ENCODE measurements at regions not wholly inside any gene's neighbourhood (a gene's known extent, or its start where the extent isn't known, plus 50 kb on each side); places are given as distances from the start of the nearest gene placed in this dataset.

GRCh38 chr13:67351909-67352308 is 121.8 kb upstream of the PCDH9 start:
- FAIRE-seq (no peak), DNase-seq (ENCODE audit: insufficient read length, low spot score) (no peak)
- no peak for TF ChIP-seq TAF1 (IDR thresholded peaks at IDR 0.05; ENCODE audit: low read depth, low read length)
- TF ChIP-seq SPI1 (IDR thresholded peaks at IDR 0.05; ENCODE audit: low read depth, low read length): no peak
- TF ChIP-seq POLR2A (IDR thresholded peaks at IDR 0.05; ENCODE audit: low read depth, low read length): no peak

GRCh38 chr13:67351114-67351513 is 121.0 kb upstream of the PCDH9 start:
- no peak for TF ChIP-seq PAX5 (IDR thresholded peaks at IDR 0.05; ENCODE audit: insufficient read depth, low read length, severe bottlenecking)
- TF ChIP-seq SPI1 (IDR thresholded peaks at IDR 0.05; ENCODE audit: low read depth, low read length): no peak
- no peak for TF ChIP-seq POU2F2 (IDR thresholded peaks at IDR 0.05; ENCODE audit: low read depth, low read length)
- no peak for TF ChIP-seq POLR2A (IDR thresholded peaks at IDR 0.05; ENCODE audit: low read depth, low read length)
- DNase-seq (ENCODE audit: insufficient read length, low spot score) (no peak), FAIRE-seq (no peak)

- FAIRE-seq (no peak), DNase-seq (ENCODE audit: insufficient read length, low spot score) (no peak)
- TF ChIP-seq POLR2AphosphoS5 (IDR thresholded peaks at IDR 0.05; ENCODE audit: low read depth, low read length) (no peak), PAX5 (IDR thresholded peaks at IDR 0.05; ENCODE audit: insufficient read depth, low read length, severe bottlenecking) (no peak), TAF1 (IDR thresholded peaks at IDR 0.05; ENCODE audit: low read depth, low read length) (no peak), SPI1 (IDR thresholded peaks at IDR 0.05; ENCODE audit: low read depth, low read length) (no peak), POLR2A (IDR thresholded peaks at IDR 0.05; ENCODE audit: low read depth, low read length) (no peak), POU2F2 (IDR thresholded peaks at IDR 0.05; ENCODE audit: low read depth, low read length) (no peak)
Measured at GRCh38 chr13:67343777-67344176, 113.6 kb upstream of the PCDH9 start.

GRCh38 chr13:67341406-67341805 is 111.3 kb upstream of the PCDH9 start:
- FAIRE-seq (no peak), DNase-seq (ENCODE audit: insufficient read length, low spot score) (no peak)
- no peak for TF ChIP-seq POU2F2 (IDR thresholded peaks at IDR 0.05; ENCODE audit: low read depth, low read length)

DNA sequence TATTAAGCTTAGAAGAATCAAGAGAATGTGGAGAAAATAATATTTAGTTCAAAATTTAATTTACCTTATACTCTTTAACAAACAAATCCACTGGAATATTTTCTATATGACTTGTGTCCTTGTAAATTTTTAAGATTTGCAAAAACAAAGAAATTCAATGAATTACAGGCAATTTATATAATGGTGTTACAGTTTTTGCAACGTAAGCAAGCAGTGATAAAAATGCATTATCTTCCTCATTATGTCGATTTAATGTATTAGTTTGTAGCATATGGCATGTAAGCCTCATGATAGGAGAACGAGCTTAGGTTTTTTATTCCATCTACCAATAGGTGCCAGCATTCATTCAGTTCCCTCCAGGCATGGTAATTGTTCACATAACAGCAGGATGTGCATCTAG is 100.0 kb upstream of the PCDH9 start:
- FAIRE-seq (no peak), DNase-seq (ENCODE audit: insufficient read length, low spot score) (no peak)
- TF ChIP-seq POU2F2 (IDR thresholded peaks at IDR 0.05; ENCODE audit: low read depth, low read length): no peak
- TF ChIP-seq TAF1 (IDR thresholded peaks at IDR 0.05; ENCODE audit: low read depth, low read length): no peak
- TF ChIP-seq PAX5 (IDR thresholded peaks at IDR 0.05; ENCODE audit: insufficient read depth, low read length, severe bottlenecking): no peak
- TF ChIP-seq POLR2A (IDR thresholded peaks at IDR 0.05; ENCODE audit: low read depth, low read length): no peak
- no peak for TF ChIP-seq POLR2AphosphoS5 (IDR thresholded peaks at IDR 0.05; ENCODE audit: low read depth, low read length)
- TF ChIP-seq SPI1 (IDR thresholded peaks at IDR 0.05; ENCODE audit: low read depth, low read length): no peak

DNA sequence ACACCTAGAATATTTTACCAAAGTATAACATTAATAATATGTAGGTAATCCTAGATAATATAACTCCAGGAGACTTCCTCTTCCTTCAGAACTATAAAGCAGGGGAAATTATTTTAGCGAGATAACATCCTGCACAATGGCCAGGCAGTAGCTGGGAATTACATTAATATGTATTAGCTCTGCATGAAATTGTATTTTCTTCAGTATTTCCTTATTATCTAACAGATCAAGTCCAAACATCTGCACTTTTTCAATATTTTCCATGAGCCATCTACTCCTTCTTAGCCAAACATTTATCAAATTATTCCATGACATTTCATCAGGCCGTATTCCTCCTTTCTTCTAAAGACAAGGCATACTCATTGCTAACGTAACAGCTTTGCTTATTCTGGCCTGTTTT is 98.8 kb upstream of the PCDH9 start:
- DNase-seq (ENCODE audit: insufficient read length, low spot score) (no peak), FAIRE-seq (no peak)
- TF ChIP-seq SPI1 (IDR thresholded peaks at IDR 0.05; ENCODE audit: low read depth, low read length): no peak
- no peak for TF ChIP-seq POLR2AphosphoS5 (IDR thresholded peaks at IDR 0.05; ENCODE audit: low read depth, low read length)
- no peak for TF ChIP-seq POU2F2 (IDR thresholded peaks at IDR 0.05; ENCODE audit: low read depth, low read length)
- no peak for TF ChIP-seq POLR2A (IDR thresholded peaks at IDR 0.05; ENCODE audit: low read depth, low read length)
- no peak for TF ChIP-seq TAF1 (IDR thresholded peaks at IDR 0.05; ENCODE audit: low read depth, low read length)
- no peak for TF ChIP-seq PAX5 (IDR thresholded peaks at IDR 0.05; ENCODE audit: insufficient read depth, low read length, severe bottlenecking)

GRCh38 chr13:67318860-67319259 is 88.7 kb upstream of the PCDH9 start:
- DNase-seq (ENCODE audit: insufficient read length, low spot score) (no peak), FAIRE-seq (no peak)
- TF ChIP-seq POU2F2 (IDR thresholded peaks at IDR 0.05; ENCODE audit: low read depth, low read length) (no peak), PAX5 (IDR thresholded peaks at IDR 0.05; ENCODE audit: insufficient read depth, low read length, severe bottlenecking) (no peak), TAF1 (IDR thresholded peaks at IDR 0.05; ENCODE audit: low read depth, low read length) (no peak), POLR2A (IDR thresholded peaks at IDR 0.05; ENCODE audit: low read depth, low read length) (no peak), SPI1 (IDR thresholded peaks at IDR 0.05; ENCODE audit: low read depth, low read length) (no peak), POLR2AphosphoS5 (IDR thresholded peaks at IDR 0.05; ENCODE audit: low read depth, low read length) (no peak)

DNA sequence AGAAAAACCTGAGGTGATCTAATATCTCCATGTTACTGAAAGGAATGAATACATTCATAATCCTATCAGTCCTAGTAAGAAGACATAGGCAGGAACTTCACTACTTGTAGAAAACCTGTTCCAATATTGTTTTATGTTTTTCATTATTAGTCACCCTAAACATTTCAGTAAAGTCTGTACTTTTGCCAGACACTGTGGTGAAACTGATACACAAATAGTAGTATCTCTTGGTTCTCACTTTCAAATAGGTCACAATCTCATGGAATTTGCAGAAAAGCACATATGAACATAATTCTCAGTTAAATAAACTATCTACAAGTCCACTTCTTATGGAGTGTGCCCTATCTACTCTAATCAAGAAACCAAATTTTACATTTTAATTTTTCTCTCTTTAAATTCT is 88.3 kb upstream of the PCDH9 start:
- no peak for FAIRE-seq
- DNase-seq (ENCODE audit: insufficient read length, low spot score): no peak
- TF ChIP-seq POLR2A (IDR thresholded peaks at IDR 0.05; ENCODE audit: low read depth, low read length) (no peak), POLR2AphosphoS5 (IDR thresholded peaks at IDR 0.05; ENCODE audit: low read depth, low read length) (no peak), PAX5 (IDR thresholded peaks at IDR 0.05; ENCODE audit: insufficient read depth, low read length, severe bottlenecking) (no peak), SPI1 (IDR thresholded peaks at IDR 0.05; ENCODE audit: low read depth, low read length) (no peak), TAF1 (IDR thresholded peaks at IDR 0.05; ENCODE audit: low read depth, low read length) (no peak), POU2F2 (IDR thresholded peaks at IDR 0.05; ENCODE audit: low read depth, low read length) (no peak)

DNA sequence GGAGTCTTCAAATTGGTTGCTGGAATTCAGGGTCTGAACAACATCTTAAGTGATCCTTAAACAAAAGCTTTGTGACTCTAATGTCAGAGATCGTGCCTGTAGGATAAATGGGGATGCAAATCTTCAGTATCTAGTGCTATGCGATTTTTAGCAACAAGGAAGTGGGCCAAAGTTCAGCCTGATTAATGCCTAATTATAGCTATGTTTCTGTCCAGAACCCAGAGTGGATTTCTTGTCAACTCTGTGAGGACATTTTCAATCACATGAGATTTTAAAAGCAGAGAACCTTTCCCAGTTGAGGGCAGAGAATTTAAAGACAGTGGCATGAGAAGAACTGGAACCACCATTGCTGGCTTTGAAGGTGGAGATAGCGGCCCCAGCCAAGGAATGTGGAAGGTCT is 84.3 kb upstream of the PCDH9 start:
- TF ChIP-seq TAF1 (IDR thresholded peaks at IDR 0.05; ENCODE audit: low read depth, low read length) (no peak), POLR2A (IDR thresholded peaks at IDR 0.05; ENCODE audit: low read depth, low read length) (no peak), POLR2AphosphoS5 (IDR thresholded peaks at IDR 0.05; ENCODE audit: low read depth, low read length) (no peak), POU2F2 (IDR thresholded peaks at IDR 0.05; ENCODE audit: low read depth, low read length) (no peak), SPI1 (IDR thresholded peaks at IDR 0.05; ENCODE audit: low read depth, low read length) (no peak), PAX5 (IDR thresholded peaks at IDR 0.05; ENCODE audit: insufficient read depth, low read length, severe bottlenecking) (no peak)
- no peak for FAIRE-seq
- no peak for DNase-seq (ENCODE audit: insufficient read length, low spot score)

DNA sequence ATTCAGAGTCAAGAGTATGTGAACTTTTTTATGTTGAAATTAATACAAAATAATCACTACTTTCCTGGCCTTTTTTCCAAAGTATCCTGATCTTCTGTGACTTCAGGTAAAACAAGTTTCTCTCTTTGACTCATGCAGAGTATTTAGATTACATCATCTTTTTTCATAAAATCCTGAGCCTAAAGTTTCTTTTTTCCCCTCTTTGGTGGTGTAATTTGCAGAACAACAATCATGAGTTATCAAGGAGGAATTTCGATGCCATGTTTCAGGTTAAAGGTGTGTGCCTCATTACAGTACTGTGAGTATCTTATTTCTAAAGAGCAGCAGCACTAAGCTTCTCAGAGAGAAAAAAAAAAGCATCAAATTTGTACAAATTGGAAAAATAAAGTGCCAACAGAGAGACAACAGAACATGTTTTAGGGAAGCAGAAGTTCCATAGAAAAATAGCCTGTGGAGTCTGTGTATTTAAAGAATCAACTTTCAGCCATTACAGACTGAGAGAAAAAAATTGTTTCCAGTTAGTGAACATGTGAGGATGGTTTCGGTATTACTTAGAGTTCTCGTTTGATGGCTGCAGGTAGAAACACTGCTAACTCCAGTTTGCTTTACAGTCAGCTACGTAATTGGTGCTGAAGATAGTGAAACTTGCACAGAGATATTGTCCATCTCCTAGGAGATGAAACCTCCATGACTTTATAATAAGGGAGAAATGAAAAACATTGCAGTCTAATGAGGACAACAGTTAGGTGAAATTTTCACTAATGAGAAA is 78.1 kb upstream of the PCDH9 start:
- no peak for DNase-seq (ENCODE audit: insufficient read length, low spot score)
- TF ChIP-seq POU2F2 (IDR thresholded peaks at IDR 0.05; ENCODE audit: low read depth, low read length) (no peak), TAF1 (IDR thresholded peaks at IDR 0.05; ENCODE audit: low read depth, low read length) (no peak), POLR2AphosphoS5 (IDR thresholded peaks at IDR 0.05; ENCODE audit: low read depth, low read length) (no peak), POLR2A (IDR thresholded peaks at IDR 0.05; ENCODE audit: low read depth, low read length) (no peak), PAX5 (IDR thresholded peaks at IDR 0.05; ENCODE audit: insufficient read depth, low read length, severe bottlenecking) (no peak), SPI1 (IDR thresholded peaks at IDR 0.05; ENCODE audit: low read depth, low read length) (no peak)
- no peak for FAIRE-seq
